HG02678 (cell line): ENCODE measurements at regions not wholly inside any gene's neighbourhood (a gene's known extent, or its start where the extent isn't known, plus 50 kb on each side); places are given as distances from the start of the nearest gene placed in this dataset.
A peak's percentile ranks its signal among the peaks of the same experiment; 100 is the strongest.
"Not testable (repeated sequence)": the region's sequence is repeated elsewhere in the genome, so short reads cannot be mapped to it uniquely, and the experiment has no call there.

Experiments
- ATAC-seq: cut with Tn5 transposase; IDR thresholded peaks from one replicate; pipeline ENCODE4 v1.9.1; 2021; ENCODE audit warnings: mild to moderate bottlenecking, moderate library complexity; ENCODE audit not compliant: unreplicated experiment

DNA sequence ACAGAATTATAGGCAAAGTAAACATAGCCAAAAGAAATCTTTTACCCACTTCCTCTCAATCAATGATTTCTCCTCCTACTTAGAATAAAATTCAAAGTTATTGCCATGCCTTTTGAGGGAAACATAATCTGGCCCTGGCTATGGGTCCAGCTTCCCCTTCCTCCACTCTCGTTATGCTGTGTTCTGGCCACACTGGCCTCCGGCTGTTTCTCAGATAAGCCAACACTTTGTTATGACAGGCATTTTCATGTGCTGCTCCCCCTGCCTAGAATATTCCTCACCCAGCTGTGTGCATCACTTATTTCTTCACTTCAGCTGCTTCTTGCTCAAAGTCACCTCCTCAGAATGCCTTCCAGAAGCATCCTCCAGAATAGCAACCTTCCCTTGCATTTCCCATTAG lies 386.6 kb upstream of the AADAT start:
- ATAC-seq: no peak

- no peak for ATAC-seq
Observed at GRCh38 chr4:170465429-170465828, 375.7 kb upstream of the AADAT start.

- no peak for ATAC-seq
Observed at GRCh38 chr4:170464614-170465197, 374.9 kb upstream of the AADAT start.

GRCh38 chr4:170446782-170447181 lies 357.0 kb upstream of the AADAT start:
- no peak for ATAC-seq

DNA sequence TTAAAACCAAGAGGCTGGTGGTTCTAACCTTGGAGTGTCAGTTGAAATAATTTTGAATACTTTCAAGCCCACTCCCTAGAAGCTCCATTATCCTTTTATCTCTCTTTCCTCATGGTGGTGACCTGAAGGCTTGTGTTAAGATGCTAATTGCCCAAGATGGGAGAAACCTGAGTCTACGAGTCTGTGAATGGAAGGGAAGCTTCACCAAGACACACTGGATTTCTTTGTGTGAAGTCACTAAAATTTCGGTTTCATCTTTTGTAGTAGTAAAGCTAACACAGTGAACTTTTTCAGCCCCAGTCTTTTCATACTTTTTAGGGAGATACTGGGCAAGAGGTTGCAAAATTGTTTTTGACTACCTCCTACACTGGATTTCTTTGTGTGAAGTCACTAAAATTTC lies 351.4 kb upstream of the AADAT start:
- not testable (repeated sequence) for ATAC-seq

DNA sequence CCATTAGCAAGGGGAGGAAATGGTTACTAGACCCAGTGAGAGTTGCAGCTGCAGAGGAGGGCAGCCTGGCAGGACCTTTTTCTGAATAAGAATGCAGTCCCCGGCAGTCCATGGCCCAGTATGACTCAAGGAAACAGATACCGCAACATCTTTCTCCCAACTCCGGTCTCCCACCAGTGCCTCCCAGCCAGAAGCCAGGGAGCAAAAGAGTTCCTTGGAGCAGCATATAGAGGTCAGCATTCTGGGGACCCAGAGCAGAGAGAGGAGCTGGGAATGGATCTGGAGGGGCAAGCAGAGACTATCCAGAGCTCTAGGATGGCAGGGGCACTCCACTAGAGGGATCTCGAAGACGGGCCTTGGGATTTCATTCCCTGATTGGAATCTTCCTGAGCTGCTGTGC lies 339.2 kb upstream of the AADAT start:
- no peak for ATAC-seq

- ATAC-seq: no peak
Observed at GRCh38 chr4:170425521-170426143, 335.9 kb upstream of the AADAT start.

DNA sequence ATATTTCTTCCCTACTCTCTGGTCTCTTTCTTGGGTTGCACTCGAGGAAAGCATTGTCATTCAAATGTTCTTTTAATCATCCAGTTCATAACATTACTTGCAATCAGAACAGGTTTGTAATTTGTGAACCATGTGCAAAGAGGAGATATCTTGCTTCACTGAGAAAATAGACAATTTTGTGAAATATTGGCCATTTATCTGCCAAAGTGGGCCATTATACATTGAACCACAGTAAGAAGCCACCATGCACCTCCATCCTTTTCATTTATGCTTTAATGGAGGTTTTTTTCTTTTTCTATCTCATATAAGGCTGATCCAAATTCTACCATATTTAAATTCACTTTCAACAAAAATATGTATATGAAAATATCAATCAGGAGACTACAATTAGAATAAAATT lies 335.3 kb upstream of the AADAT start:
- no peak for ATAC-seq

DNA sequence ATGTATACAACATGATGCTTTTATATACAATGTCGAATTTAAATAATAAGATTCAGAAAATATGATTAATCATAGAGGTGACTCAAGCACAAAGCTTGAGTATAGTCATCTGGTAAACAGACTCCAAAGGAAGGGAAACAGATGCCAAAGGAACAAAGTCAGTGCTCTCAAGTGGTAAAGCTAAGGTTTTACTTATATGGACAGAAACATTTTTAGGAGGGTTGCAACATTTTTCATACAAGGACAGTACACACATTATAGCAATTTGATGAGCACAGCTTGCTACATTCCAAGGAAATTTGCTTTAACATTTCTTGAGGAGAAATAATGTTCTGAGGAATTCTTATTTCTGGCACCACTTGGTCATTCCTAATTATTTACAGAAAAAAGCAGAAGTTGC lies 333.4 kb upstream of the AADAT start:
- no peak for ATAC-seq

DNA sequence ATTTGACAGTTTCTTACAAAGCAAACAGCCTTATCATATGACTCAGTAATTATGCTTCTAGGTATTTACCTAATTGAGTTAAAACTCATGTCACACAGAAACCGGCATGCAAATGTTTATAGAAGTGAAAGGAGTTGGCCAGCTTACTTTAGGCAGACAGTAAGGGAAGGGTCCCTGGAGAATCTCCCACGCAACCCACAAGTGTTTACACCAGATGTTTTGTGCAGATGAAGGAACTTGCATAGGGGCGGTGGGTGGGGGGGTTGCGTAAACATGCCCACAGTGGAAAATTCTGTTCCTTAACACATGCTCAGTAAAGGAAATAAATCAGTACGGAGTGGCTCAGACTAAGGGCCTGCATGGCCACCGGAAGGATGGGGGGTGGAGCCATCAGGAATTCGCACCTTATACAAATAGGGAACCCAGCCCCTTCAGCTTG lies 330.5 kb upstream of the AADAT start:
- ATAC-seq: peak; percentile 85

DNA sequence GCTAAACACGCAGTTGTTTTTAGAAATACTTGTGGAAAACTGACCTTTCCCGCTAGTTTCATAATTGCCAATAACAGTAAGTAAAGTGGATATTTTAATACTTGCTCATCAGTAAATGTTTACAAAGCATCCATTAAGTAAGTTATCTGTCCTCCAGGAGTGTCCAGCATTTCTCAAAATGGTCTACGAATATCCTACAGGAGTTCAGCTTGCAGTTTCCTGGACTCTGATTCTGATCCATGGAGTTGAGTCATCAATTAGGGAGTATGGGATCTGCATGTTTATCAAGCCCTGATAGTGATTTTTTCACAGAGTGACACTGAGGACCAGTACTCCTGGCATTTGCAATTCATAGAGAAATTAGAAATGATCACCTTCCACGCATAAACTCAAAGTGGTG lies 325.2 kb upstream of the AADAT start:
- ATAC-seq: no peak

GRCh38 chr4:170414360-170414759 lies 324.6 kb upstream of the AADAT start:
- ATAC-seq: no peak

DNA sequence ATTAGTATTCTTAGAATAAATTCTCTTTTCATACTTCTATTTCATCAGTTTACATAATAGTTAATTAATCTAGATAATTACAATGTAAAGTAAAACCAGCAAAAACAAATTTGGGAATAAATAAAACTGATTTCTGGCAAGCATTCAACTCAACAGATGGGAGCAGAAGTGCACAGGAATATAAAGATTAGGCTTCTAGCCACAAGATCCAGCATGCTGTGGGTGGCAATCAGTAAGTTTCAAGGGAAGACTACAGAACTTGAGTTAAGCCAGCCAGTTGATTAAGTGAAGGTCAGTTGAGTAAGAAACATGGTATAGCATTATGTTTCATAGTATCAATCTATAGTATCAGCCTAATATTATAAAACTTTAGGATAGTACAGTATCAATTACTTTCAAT lies 324.2 kb upstream of the AADAT start:
- no peak for ATAC-seq

DNA sequence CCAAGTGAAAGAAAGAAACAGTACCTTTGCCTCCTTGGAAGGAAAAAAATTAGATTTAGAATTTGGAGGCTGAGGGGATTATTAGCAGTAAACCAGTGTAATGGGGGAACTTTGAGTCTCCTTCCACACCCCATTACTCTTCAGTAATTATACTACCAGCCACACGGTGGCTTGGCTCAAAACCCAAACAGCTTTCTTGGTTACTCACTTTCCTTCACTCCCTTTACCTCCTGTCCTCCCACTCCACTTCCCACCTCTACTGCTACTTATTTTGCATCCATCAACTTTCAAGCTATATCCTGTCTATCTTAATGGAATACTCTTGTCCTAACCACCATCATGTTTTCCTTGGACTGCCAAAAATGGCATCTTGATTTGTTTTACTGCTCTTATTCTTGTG lies 310.6 kb upstream of the AADAT start:
- ATAC-seq: no peak

DNA sequence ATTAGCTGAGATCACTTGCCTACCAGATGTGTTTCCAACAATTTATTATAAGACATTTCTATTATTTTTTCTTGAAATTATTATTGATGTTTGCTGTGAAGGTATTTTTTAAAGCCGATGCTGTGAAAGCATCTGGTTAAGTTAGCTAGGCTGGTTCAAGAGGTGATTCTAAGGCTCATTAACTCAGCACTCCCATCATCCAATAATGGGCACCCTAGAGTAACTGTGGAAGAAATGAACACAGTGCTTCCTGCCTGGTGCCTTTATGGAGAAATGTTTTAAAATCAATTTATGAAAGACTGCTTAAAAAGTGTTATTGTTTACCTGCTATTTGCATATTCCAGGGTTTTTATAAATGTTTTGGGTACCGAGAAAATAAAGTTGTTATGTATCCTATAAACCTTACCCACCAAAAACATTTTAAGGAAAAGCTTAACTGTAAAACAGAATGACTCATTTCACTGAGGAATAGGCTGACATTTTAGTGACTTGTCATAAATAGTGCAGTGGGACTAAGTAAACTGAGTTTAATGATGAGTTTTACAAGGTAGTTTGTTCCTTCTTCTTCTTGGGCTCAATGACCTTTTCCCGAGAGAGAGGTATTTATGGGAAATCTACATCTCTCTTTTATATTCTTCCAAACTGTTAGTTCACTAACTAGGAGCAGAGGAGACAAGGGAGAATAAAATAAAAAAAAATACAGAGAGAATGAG lies 310.0 kb upstream of the AADAT start:
- ATAC-seq: no peak

- no peak for ATAC-seq
Observed at GRCh38 chr4:170398218-170398617, 308.5 kb upstream of the AADAT start.

DNA sequence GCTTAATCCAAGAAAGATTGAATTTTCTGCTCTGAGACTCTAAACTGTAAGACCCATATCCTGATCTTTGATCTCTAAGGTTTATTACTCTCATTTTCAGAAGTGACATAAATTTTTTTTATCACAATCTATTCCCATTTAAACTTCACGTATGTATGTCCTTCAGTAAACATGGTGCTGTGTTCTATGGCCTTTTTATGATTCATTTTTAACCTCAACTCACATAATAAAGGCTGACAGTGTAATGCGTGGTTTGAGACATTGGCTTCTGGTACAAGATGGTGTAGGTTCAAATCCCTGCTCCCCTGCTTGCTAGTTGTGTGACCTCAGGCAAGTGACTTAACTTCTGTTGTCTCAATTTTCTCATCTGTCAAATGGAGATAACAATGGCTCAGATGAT lies 306.0 kb upstream of the AADAT start:
- ATAC-seq: no peak

GRCh38 chr4:170391066-170391740 lies 301.4 kb upstream of the AADAT start:
- no peak for ATAC-seq

GRCh38 chr4:170389411-170389810 lies 299.7 kb upstream of the AADAT start:
- ATAC-seq: no peak

GRCh38 chr4:170388255-170388654 lies 298.5 kb upstream of the AADAT start:
- no peak for ATAC-seq

DNA sequence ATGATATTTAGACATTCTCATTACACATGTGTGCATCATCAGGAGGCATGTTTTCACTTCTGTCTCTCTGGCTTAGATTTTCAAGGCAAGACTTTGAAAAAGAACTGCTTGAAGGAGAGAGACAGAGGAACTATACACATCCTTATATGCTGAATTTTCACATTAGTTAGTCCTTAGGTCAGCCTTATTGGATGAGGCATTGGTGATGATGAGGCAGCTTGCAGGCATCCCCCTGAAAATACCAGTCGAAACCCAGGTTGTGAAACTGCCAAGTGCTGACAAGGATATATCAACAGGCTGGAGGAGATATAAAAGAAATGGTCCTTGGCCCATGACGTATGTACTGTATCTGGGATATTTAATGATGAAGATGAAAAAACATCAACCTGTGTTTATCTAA lies 297.2 kb upstream of the AADAT start:
- no peak for ATAC-seq

DNA sequence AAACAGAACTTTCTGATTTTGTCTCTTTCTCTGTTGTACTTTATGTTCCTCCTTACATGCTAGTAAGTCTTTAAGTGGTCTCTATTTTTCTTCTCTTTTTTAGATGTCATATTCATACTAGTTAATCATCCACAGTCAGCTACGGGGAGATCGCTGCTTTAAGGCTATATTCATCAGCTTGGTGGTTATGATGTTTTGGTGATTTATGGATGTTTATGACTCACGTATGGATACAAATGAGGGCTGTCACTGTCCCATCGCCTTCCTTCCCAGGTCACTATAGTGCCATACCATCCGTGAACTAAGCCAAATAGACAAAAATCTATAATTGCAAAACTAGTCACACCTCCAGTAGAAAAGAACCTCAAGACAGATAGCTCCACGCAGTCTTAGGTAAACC lies 296.8 kb upstream of the AADAT start:
- ATAC-seq: no peak
